Neuronal stem cell (in vitro differentiated cells): ENCODE measurements at regions not wholly inside any gene's neighbourhood (a gene's known extent, or its start where the extent isn't known, plus 50 kb on each side); places are given as distances from the start of the nearest gene placed in this dataset.
A peak's percentile ranks its signal among the peaks of the same experiment; 100 is the strongest.

ENCODE experiments used
- DNase-seq: peaks from one replicate; pipeline ENCODE4 v3.0.0-alpha.2; 2013; ENCODE audit warnings: low spot score
- H2AFZ ChIP-seq: one replicate; pipeline ENCODE4 v1.6.1; 2013; ENCODE audit warnings: mild to moderate bottlenecking, low read length, inconsistent platforms
- H2AK5ac ChIP-seq: 2 replicates; pipeline ENCODE4 v1.6.1; 2013; ENCODE audit warnings: low read depth, mild to moderate bottlenecking, inconsistent platforms, low read length, moderate library complexity, mixed read lengths
- H2BK120ac ChIP-seq: 2 replicates; pipeline ENCODE4 v1.6.1; 2013; ENCODE audit warnings: low read depth, mild to moderate bottlenecking, inconsistent platforms, low read length, moderate library complexity, mixed read lengths
- H2BK12ac ChIP-seq: one replicate; pipeline ENCODE4 v1.6.1; 2013; ENCODE audit warnings: low read length, inconsistent platforms
- H2BK15ac ChIP-seq: 2 replicates; pipeline ENCODE4 v1.6.1; 2013; ENCODE audit warnings: mild to moderate bottlenecking, low read length, inconsistent platforms, mixed read lengths
- H2BK5ac ChIP-seq: one replicate; pipeline ENCODE4 v1.6.1; 2013; ENCODE audit warnings: inconsistent platforms, mild to moderate bottlenecking, low read length, moderate library complexity
- H3K14ac ChIP-seq: one replicate; pipeline ENCODE4 v1.6.1; 2013; ENCODE audit warnings: low read length, inconsistent platforms
- H3K18ac ChIP-seq: 2 replicates; pipeline ENCODE4 v1.6.1; 2013; ENCODE audit warnings: low read length, inconsistent platforms
- H3K23ac ChIP-seq: 2 replicates; pipeline ENCODE4 v1.6.1; 2013; ENCODE audit warnings: low read depth, mild to moderate bottlenecking, mixed read lengths, low read length, inconsistent platforms; ENCODE audit not compliant: poor library complexity
- H3K27ac ChIP-seq: replicated peaks from 3 replicates; pipeline ENCODE4 v1.5.1; 2013; ENCODE audit warnings: low read length, inconsistent platforms
- H3K27me3 ChIP-seq, 3 experiments: 2 replicates each; pipeline ENCODE4 v1.6.1; 2013; ENCODE audit warnings: low read length in 3 of 3, mild to moderate bottlenecking in 2 of 3, inconsistent platforms in 1 of 3, low read depth in 1 of 3, mixed read lengths in 1 of 3, moderate library complexity in 1 of 3; ENCODE audit not compliant: control insufficient read depth in 3 of 3, insufficient read depth in 3 of 3
- H3K36me3 ChIP-seq, 2 donors: replicated peaks in 1 of 2; 2 replicates each; pipeline ENCODE4 v1.6.1; 2013; ENCODE audit warnings: low read length in 2 of 2; ENCODE audit not compliant: control insufficient read depth in 2 of 2, insufficient read depth in 2 of 2
- H3K4ac ChIP-seq: 2 replicates; pipeline ENCODE4 v1.6.1; 2013; ENCODE audit warnings: inconsistent platforms, mild to moderate bottlenecking, low read length, moderate library complexity
- H3K4me1 ChIP-seq, 2 donors: 1 replicate in 1 of 2; 2 replicates in 1 of 2; pipeline ENCODE4 v1.6.1; 2013; ENCODE audit warnings: low read length in 2 of 2, low read depth in 1 of 2; ENCODE audit not compliant: control insufficient read depth in 2 of 2, insufficient read depth in 1 of 2
- H3K4me2 ChIP-seq: one replicate; pipeline ENCODE4 v1.6.1; 2013; ENCODE audit warnings: mild to moderate bottlenecking, low read length, inconsistent platforms; ENCODE audit not compliant: insufficient read depth, poor library complexity, severe bottlenecking
- H3K4me3 ChIP-seq, 2 donors: 2 replicates each; pipeline ENCODE4 v1.5.1; 2013; ENCODE audit warnings: low read length in 2 of 2, mild to moderate bottlenecking in 2 of 2, inconsistent platforms in 1 of 2, moderate library complexity in 1 of 2
- H3K79me1 ChIP-seq: one replicate; pipeline ENCODE4 v1.6.1; 2013; ENCODE audit warnings: low read depth, mild to moderate bottlenecking, inconsistent platforms, low read length, moderate library complexity
- H3K9ac ChIP-seq: one replicate; pipeline ENCODE4 v1.6.1; 2013; ENCODE audit warnings: mild to moderate bottlenecking, low read depth, low read length, inconsistent platforms; ENCODE audit not compliant: poor library complexity
- H3K9me3 ChIP-seq, 2 donors: replicated peaks in 1 of 2; 2 replicates each; pipeline versions ENCODE3 to v1.6.1; 2013; ENCODE audit warnings: low read length in 2 of 2, mild to moderate bottlenecking in 2 of 2, inconsistent platforms in 1 of 2, low read depth in 1 of 2, mixed read lengths in 1 of 2, moderate library complexity in 1 of 2; ENCODE audit not compliant: control insufficient read depth in 2 of 2, insufficient read depth in 1 of 2
- H4K8ac ChIP-seq: one replicate; pipeline ENCODE4 v1.6.1; 2013; ENCODE audit warnings: low read depth, mild to moderate bottlenecking, inconsistent platforms, low read length, moderate library complexity
- H4K91ac ChIP-seq: one replicate; pipeline ENCODE4 v1.6.1; 2013; ENCODE audit warnings: low read length, low read depth, mild to moderate bottlenecking, inconsistent platforms; ENCODE audit not compliant: poor library complexity
- WGBS, 2 donors: extraction: QIAGEN DNeasy Blood & Tissue Kit; methylation state at CpG; one replicate each; pipeline ENCODE4 v1.1.7; 2013; ENCODE audit warnings: missing lambda C conversion rate in 2 of 2, mixed read lengths in 1 of 2; ENCODE audit not compliant: insufficient read length in 2 of 2, insufficient replicate concordance in 1 of 2; ENCODE audit errors: extremely low coverage in 2 of 2; 5-methylcytosine and 5-hydroxymethylcytosine counted together

GRCh38 chr2:101638181-101638711, 59.3 kb upstream of the MAP4K4 start:
- Histone ChIP-seq H3K27ac (no peak overlapping the region), H3K23ac (no peak overlapping the region)
- WGBS, 2 donors: no CpG with 5 or more reads among the region's 12 CpGs

DNA sequence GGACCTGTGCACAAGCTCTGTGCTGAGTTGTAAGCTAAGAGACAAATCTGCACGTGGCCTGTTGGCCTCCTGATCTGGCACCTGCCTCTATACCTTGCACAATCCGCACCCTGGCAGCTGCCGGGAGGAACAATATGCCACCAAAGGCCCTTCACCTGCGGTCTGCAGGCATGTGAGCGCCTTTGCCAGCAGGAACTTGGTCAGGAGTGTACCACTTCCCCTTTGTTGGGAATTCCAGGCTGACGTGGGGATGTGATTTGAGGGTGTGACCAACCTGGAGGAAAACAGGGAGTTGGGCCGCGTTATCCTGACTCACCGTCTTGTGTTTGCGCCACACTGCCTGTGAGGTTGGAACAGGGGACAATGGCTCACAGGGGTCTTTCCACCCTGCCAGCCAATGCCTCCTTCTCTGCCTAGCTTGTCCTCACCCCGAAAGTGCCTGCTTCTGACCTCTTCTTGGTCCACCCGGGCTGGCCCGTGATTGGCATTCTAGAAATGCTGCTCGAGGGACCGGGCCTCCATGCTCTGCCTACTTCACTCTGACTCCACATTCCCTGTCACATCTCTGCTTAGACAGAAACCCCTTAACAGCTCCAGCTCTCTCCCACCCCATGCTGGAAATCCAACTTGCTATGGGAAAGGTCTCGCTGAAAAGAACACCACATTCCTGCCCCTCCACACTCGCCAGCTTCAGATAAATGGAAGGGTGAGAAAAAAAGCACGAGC, 67.1 kb upstream of the MAP4K4 start:
- no CpG with 5 or more reads among the region's 18 CpGs for WGBS, 2 donors
- H3K27me3 ChIP-seq: peaks cover 0 to 2% (median 0%) of the 10 kb centered on the region in 3 experiments
- H3K4me2 ChIP-seq: no peak overlapping the region
- no peaks in the 10 kb centered on the region for H3K79me1 ChIP-seq
- no peak overlapping the region for H4K91ac ChIP-seq
- H2BK15ac ChIP-seq: peak overlapping the region; percentile 45
- no peaks in the 10 kb centered on the region for H3K9me3 ChIP-seq
- H3K36me3 ChIP-seq: peaks cover 0 to 2% of the 10 kb centered on the region in 2 donors
- peaks cover 0 to 8% of the 10 kb centered on the region in 2 donors for H3K4me1 ChIP-seq
- no peak overlapping the region for H3K14ac ChIP-seq
- H3K27ac ChIP-seq: no peak overlapping the region
- H2AFZ ChIP-seq: no peak overlapping the region
- H3K9ac ChIP-seq: peak overlapping the region; percentile 30
- H2BK5ac ChIP-seq: peak overlapping the region; percentile 24
- H2BK120ac ChIP-seq: no peak overlapping the region
- no peak overlapping the region for H3K4me3 ChIP-seq
- H3K18ac ChIP-seq: peak overlapping the region; percentile 83
- H2BK12ac ChIP-seq: peak overlapping the region; percentile 58
- H4K8ac ChIP-seq: peak overlapping the region; percentile 92
- DNase-seq: no peak
- H3K4ac ChIP-seq: peak overlapping the region; percentile 38
- peak overlapping the region; percentile 43 for H2AK5ac ChIP-seq
- no peak overlapping the region for H3K23ac ChIP-seq

More at GRCh38 chr2:101638181-101638711, 59.3 kb upstream of the MAP4K4 start:
- Histone ChIP-seq H3K79me1 (no peaks in the 10 kb centered on the region), H3K4ac (no peak overlapping the region), H2BK5ac (no peak overlapping the region), H2BK15ac (no peak overlapping the region), H4K8ac (no peak overlapping the region), H3K14ac (no peak overlapping the region), H3K4me2 (no peak overlapping the region), H3K4me3 (no peak overlapping the region), H3K4me1 (peaks cover 0 to 5% of the 10 kb centered on the region in 2 donors), H2AK5ac (no peak overlapping the region), H2BK12ac (no peak overlapping the region), H4K91ac (no peak overlapping the region), H3K9me3 (peaks cover 0 to 1% of the 10 kb centered on the region in 2 donors), H3K18ac (no peak overlapping the region), H3K27me3 (no peaks in the 10 kb centered on the region), H3K9ac (no peak overlapping the region), H2BK120ac (no peak overlapping the region), H3K36me3 (no peaks in the 10 kb centered on the region), H2AFZ (no peak overlapping the region)
- DNase-seq: no peak

DNA sequence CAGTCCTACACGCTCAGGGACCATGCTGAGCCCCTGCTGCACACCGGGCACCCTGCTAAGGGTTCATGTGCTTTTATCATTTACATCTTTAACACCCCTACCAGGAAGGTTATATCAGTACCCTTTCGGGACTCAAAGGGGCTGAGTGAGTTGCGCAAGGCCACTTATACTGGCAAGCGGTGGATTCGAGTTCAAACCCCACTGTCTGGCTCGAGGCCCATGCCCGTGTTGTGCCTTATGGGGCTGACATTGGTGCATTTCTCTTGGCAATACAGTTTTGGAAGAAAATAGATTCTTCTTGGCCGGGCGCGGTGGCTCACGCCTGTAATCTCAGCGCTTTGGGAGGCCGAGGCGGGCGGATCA, 69.5 kb upstream of the MAP4K4 start:
- Histone ChIP-seq H3K18ac (no peak overlapping the region), H2BK15ac (no peak overlapping the region), H3K27me3 (peaks cover 0 to 2% (median 0%) of the 10 kb centered on the region in 3 experiments), H3K4me1 (peaks cover 0 to 3% of the 10 kb centered on the region in 2 donors), H3K79me1 (no peaks in the 10 kb centered on the region), H2BK120ac (no peak overlapping the region), H3K36me3 (peaks cover 0 to 2% of the 10 kb centered on the region in 2 donors), H3K9me3 (no peaks in the 10 kb centered on the region), H3K27ac (no peak overlapping the region), H2AFZ (no peak overlapping the region), H3K23ac (no peak overlapping the region), H3K9ac (no peak overlapping the region), H2BK5ac (no peak overlapping the region), H2BK12ac (no peak overlapping the region), H3K14ac (no peak overlapping the region), H3K4me3 (peak overlapping the region in 1 of 2 donors; percentile 35), H4K91ac (no peak overlapping the region), H4K8ac (no peak overlapping the region), H2AK5ac (no peak overlapping the region), H3K4me2 (no peak overlapping the region), H3K4ac (no peak overlapping the region)
- WGBS, 2 donors: no CpG with 5 or more reads among the region's 16 CpGs
- DNase-seq: no peak

DNA sequence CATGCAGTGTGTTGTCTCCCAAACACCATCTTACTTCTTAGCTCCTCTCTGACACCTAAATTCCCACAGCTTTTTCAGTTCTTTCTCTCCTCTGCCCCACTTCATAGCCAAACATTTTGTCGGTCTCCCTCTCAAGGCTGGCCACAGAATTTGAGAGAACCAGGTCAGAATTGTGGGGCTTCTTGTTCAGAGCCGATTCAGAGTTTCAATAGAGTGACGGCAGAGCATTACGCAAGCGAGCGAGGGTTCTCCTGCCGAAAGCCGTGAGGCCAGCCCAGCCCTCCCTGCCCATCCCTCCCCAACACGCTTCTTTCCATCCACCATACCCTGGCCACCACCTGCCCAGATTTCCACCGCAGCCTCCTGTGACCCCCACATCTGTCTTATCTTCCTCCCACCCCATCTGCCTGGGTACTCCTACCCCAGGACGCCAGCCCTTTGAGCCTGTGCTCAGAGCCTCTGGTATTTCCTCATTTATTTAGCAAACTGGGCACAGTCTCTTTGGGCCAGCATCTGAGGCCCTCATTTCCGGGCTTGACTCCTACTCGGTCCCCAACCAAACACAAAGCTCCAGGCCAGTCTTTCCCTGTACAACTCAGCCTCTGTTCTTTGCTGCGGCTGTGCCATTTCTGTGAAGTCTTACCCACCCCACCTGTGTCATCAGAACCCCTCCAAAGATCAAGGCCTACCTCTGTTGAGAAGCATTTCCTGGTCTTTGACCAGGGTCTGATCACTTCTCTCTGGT, 70.0 kb upstream of the MAP4K4 start:
- no peaks in the 10 kb centered on the region for H3K9me3 ChIP-seq
- H3K27ac ChIP-seq: no peak overlapping the region
- no peak overlapping the region for H3K4me3 ChIP-seq
- no peak overlapping the region for H3K4ac ChIP-seq
- no peak overlapping the region for H3K4me2 ChIP-seq
- peaks cover 0 to 5% of the 10 kb centered on the region in 2 donors for H3K4me1 ChIP-seq
- H3K27me3 ChIP-seq: peaks cover 0 to 2% (median 0%) of the 10 kb centered on the region in 3 experiments
- H3K9ac ChIP-seq: peak overlapping the region; percentile 25
- H2AFZ ChIP-seq: no peak overlapping the region
- no peak overlapping the region for H3K23ac ChIP-seq
- H2BK15ac ChIP-seq: no peak overlapping the region
- no peak overlapping the region for H4K91ac ChIP-seq
- WGBS, 2 donors: no CpG with 5 or more reads among the region's 14 CpGs
- H2BK5ac ChIP-seq: no peak overlapping the region
- H3K14ac ChIP-seq: no peak overlapping the region
- H4K8ac ChIP-seq: no peak overlapping the region
- H2BK120ac ChIP-seq: no peak overlapping the region
- DNase-seq: no peak
- H2BK12ac ChIP-seq: no peak overlapping the region
- H3K79me1 ChIP-seq: no peaks in the 10 kb centered on the region
- H2AK5ac ChIP-seq: no peak overlapping the region
- peaks cover 0 to 2% of the 10 kb centered on the region in 2 donors for H3K36me3 ChIP-seq
- no peak overlapping the region for H3K18ac ChIP-seq
